CD14-positive monocyte (primary cell): ENCODE measurements at regions not wholly inside any gene's neighbourhood (a gene's known extent, or its start where the extent isn't known, plus 50 kb on each side); places are given as distances from the start of the nearest gene placed in this dataset.
"Not testable (repeated sequence)": the region's sequence is repeated elsewhere in the genome, so short reads cannot be mapped to it uniquely, and the experiment has no call there.

Experiments used
- DNase-seq, 3 donors: peaks; one replicate each; pipeline ENCODE4 v3.0.0-alpha.2; 2011 to 2022
- H2AFZ ChIP-seq: 2 replicates; pipeline ENCODE4 v1.6.0; 2012; ENCODE audit warnings: mild to moderate bottlenecking, low read depth, low read length, inconsistent platforms; ENCODE audit not compliant: insufficient read depth, poor library complexity, severe bottlenecking
- H3K27ac ChIP-seq, 2 donors: 1 replicate in 1 of 2; 2 replicates in 1 of 2; pipeline ENCODE4 v1.5.1; 2012 to 2013; ENCODE audit warnings: low read length in 2 of 2, control low read depth in 1 of 2, inconsistent platforms in 1 of 2, low read depth in 1 of 2, mild to moderate bottlenecking in 1 of 2
- H3K27me3 ChIP-seq, 2 donors: one replicate each; pipeline versions ENCODE4 v1.6.0 to v1.6.1; 2011 to 2013; ENCODE audit warnings: low read length in 2 of 2; ENCODE audit not compliant: control insufficient read depth in 2 of 2, insufficient read depth in 2 of 2
- H3K36me3 ChIP-seq, 2 donors: replicated peaks in 1 of 2; 1 replicate in 1 of 2; 2 replicates in 1 of 2; pipeline versions ENCODE4 v1.5.1 to v1.6.1; 2012 to 2013; ENCODE audit warnings: low read length in 2 of 2, control low read depth in 1 of 2, inconsistent platforms in 1 of 2, mild to moderate bottlenecking in 1 of 2; ENCODE audit not compliant: insufficient read depth in 2 of 2, control insufficient read depth in 1 of 2
- H3K4me1 ChIP-seq, 2 donors: 1 replicate in 1 of 2; 2 replicates in 1 of 2; pipeline versions ENCODE4 v1.5.1 to v1.6.1; 2012 to 2013; ENCODE audit warnings: low read length in 2 of 2, control low read depth in 1 of 2, inconsistent platforms in 1 of 2, mild to moderate bottlenecking in 1 of 2, moderate library complexity in 1 of 2; ENCODE audit not compliant: insufficient read depth in 2 of 2, control insufficient read depth in 1 of 2
- H3K4me2 ChIP-seq: replicated peaks from 2 replicates; pipeline ENCODE3; 2012; ENCODE audit warnings: low read length, moderate library complexity, mild to moderate bottlenecking; ENCODE audit not compliant: poor library complexity, severe bottlenecking; ENCODE audit errors: extremely low read depth
- H3K4me3 ChIP-seq, 3 experiments: fragments of 200-600 bp in 1 of 3; sonication (generic) in 1 of 3; replicated peaks in 1 of 3; 1 replicate in 2 of 3; 2 replicates in 1 of 3; pipeline ENCODE4 v1.5.1; 2011 to 2013; ENCODE audit warnings: low read length in 3 of 3, mild to moderate bottlenecking in 3 of 3, control low read depth in 2 of 3, low read depth in 2 of 3, inconsistent platforms in 1 of 3, moderate library complexity in 1 of 3
- H3K79me2 ChIP-seq: 2 replicates; pipeline ENCODE4 v1.6.0; 2012; ENCODE audit warnings: mild to moderate bottlenecking, control low read depth, inconsistent platforms, low read length, moderate library complexity; ENCODE audit not compliant: insufficient read depth
- H3K9ac ChIP-seq: 2 replicates; pipeline ENCODE4 v1.6.0; 2017; ENCODE audit warnings: low read length, mild to moderate bottlenecking; ENCODE audit not compliant: insufficient read depth, poor library complexity, severe bottlenecking
- H3K9me3 ChIP-seq, 2 donors: replicated peaks in 1 of 2; 1 replicate in 1 of 2; 2 replicates in 1 of 2; pipeline versions ENCODE4 v1.5.1 to v1.6.1; 2012 to 2013; ENCODE audit warnings: low read length in 2 of 2, control low read depth in 1 of 2; ENCODE audit not compliant: control insufficient read depth in 1 of 2, insufficient read depth in 1 of 2
- H4K20me1 ChIP-seq: 2 replicates; pipeline ENCODE4 v1.6.0; 2012; ENCODE audit warnings: mild to moderate bottlenecking, low read length, control low read depth, moderate library complexity; ENCODE audit not compliant: insufficient read depth
- H3K27ac Mint-ChIP-seq, 7 donors: one replicate each; pipeline ENCODE4 v1.8.0; 2020; ENCODE audit warnings: mild to moderate bottlenecking in 7 of 7, mixed read lengths in 7 of 7, moderate library complexity in 6 of 7, inconsistent platforms in 2 of 7
- H3K27me3 Mint-ChIP-seq, 3 donors: one replicate each; pipeline ENCODE4 v1.8.0; 2021 to 2022; ENCODE audit warnings: low read depth in 3 of 3, mild to moderate bottlenecking in 3 of 3, mixed read lengths in 3 of 3, moderate library complexity in 3 of 3, inconsistent platforms in 1 of 3
- H3K36me3 Mint-ChIP-seq, 2 donors: one replicate each; pipeline ENCODE4 v1.8.0; 2020; ENCODE audit warnings: mixed read lengths in 2 of 2, inconsistent platforms in 1 of 2, mild to moderate bottlenecking in 1 of 2
- H3K4me1 Mint-ChIP-seq: one replicate; pipeline ENCODE4 v1.8.0; 2020; ENCODE audit warnings: mild to moderate bottlenecking, mixed read lengths
- H3K4me3 Mint-ChIP-seq, 2 donors: one replicate each; pipeline ENCODE4 v1.8.0; 2020; ENCODE audit warnings: mild to moderate bottlenecking in 2 of 2, mixed read lengths in 2 of 2, moderate library complexity in 1 of 2
- H3K9me3 Mint-ChIP-seq, 7 donors: one replicate each; pipeline ENCODE4 v1.8.0; 2020 to 2022; ENCODE audit warnings: mixed read lengths in 7 of 7, mild to moderate bottlenecking in 6 of 7, moderate library complexity in 6 of 7, inconsistent platforms in 2 of 7
- WGBS: methylation state at CpG from one replicate; pipeline ENCODE4 v1.1.5; 2013; ENCODE audit warnings: missing lambda C conversion rate; ENCODE audit not compliant: insufficient coverage; 5-methylcytosine and 5-hydroxymethylcytosine counted together
- intact Hi-C, 2 donors: fragments of 100-400 bp; cut with micrococcal nuclease; formaldehyde crosslinking; loops; one replicate each; pipeline versions ENCODE4 v1.15.0 to v1.15.1; 2023
- TF ChIP-seq, protein P1 (sequence below): fragments of 200-600 bp; IDR thresholded peaks from one replicate; pipeline ENCODE4 v1.8.0; 2022; ENCODE audit warnings: antibody characterized with exemption, mild to moderate bottlenecking

DNA sequence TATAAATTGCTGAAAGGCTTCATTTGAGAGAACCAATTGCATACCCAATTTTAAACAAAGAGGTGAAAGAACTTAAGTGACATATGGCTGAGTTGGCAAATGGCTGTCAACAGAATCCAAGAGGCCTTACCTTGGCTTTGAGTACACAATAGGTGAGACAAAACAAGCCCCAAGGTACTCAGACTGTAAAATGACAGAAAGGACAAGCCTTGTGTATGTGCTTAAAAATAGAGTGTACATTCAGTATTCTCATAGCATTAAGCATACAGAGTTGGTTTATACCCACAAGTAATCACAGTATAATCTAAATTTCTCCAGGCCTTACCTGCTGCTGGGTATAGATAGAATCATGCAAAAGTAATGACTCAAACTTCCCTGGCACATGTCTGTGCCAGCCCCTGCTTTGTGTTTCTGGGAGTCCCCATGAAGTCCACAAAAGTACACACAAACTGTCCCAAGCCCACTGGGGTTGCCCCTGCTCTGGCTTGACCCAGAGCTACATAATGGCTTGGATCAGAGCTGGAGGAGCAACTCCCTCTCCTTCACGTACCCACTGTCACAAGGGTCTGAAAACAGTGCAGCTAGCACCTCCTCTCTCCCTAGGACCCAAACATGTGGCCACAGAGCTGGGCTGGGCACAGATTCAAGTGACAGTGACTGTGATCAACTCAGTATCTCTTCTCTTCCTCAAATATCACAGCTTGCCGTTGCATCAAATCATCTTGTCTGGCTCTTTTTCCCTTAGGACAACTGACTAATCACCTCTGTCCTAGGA lies 250.8 kb downstream of the ENC1 start:
- Histone ChIP-seq H2AFZ (no peak overlapping the region), H4K20me1 (no peaks in the 10 kb centered on the region), H3K4me3 (no peak overlapping the region), H3K36me3 (no peaks in the 10 kb centered on the region), H3K4me1 (no peaks in the 10 kb centered on the region), H3K27ac (no peak overlapping the region), H3K4me2 (no peak overlapping the region), H3K27me3 (no peaks in the 10 kb centered on the region), H3K9ac (no peak overlapping the region), H3K79me2 (no peaks in the 10 kb centered on the region), H3K9me3 (no peaks in the 10 kb centered on the region)
- Mint-ChIP-seq H3K27me3 (peaks cover 0 to 6% (median 2%) of the 10 kb centered on the region in 3 donors), H3K36me3 (no peaks in the 10 kb centered on the region), H3K4me1 (peaks cover 8% of the 10 kb centered on the region), H3K27ac (no peak overlapping the region), H3K4me3 (no peak overlapping the region), H3K9me3 (peaks cover 0 to 3% (median 0%) of the 10 kb centered on the region in 7 donors)
- TF ChIP-seq, protein P1, sequence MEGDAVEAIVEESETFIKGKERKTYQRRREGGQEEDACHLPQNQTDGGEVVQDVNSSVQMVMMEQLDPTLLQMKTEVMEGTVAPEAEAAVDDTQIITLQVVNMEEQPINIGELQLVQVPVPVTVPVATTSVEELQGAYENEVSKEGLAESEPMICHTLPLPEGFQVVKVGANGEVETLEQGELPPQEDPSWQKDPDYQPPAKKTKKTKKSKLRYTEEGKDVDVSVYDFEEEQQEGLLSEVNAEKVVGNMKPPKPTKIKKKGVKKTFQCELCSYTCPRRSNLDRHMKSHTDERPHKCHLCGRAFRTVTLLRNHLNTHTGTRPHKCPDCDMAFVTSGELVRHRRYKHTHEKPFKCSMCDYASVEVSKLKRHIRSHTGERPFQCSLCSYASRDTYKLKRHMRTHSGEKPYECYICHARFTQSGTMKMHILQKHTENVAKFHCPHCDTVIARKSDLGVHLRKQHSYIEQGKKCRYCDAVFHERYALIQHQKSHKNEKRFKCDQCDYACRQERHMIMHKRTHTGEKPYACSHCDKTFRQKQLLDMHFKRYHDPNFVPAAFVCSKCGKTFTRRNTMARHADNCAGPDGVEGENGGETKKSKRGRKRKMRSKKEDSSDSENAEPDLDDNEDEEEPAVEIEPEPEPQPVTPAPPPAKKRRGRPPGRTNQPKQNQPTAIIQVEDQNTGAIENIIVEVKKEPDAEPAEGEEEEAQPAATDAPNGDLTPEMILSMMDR, result no peak
- DNase-seq, result no peak
- 49% methylated on average over 2 of the region's 2 CpGs for WGBS
- intact Hi-C loops, result loop anchor here in 1 of 2 donors (10.0 kb wide), 1 partner anchor 265 kb away; no protein-coding TSS in a partner anchor

DNA sequence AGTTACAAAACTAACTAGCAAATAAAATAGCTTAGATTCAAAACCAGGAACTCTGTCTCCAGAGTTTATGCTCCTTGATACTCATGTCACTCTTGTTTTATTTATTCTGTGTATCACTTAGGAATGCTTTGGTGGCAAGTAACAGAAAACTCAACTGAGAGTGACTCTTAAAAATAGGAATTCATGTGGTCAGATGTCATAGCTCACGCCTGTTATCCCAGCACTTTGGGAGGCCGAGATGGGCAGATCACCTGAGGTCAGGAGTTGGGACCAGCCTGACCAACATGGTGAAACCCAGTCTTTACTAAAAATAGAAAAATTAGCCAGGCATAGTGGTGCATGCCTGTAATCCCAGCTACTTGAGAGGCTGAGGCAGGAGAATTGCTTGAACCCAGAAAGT lies 252.1 kb downstream of the ENC1 start:
- intact Hi-C loops, H3K4me2 ChIP-seq, H3K9ac ChIP-seq, H3K36me3 ChIP-seq, H3K4me3 Mint-ChIP-seq, H3K9me3 ChIP-seq, H4K20me1 ChIP-seq, H2AFZ ChIP-seq, H3K9me3 Mint-ChIP-seq, H3K27ac ChIP-seq, H3K27ac Mint-ChIP-seq, H3K4me3 ChIP-seq, H3K27me3 Mint-ChIP-seq, H3K4me1 Mint-ChIP-seq, H3K79me2 ChIP-seq, DNase-seq, H3K36me3 Mint-ChIP-seq, H3K4me1 ChIP-seq, H3K27me3 ChIP-seq: not testable (repeated sequence)
- WGBS, result 88% methylated on average over 2 of the region's 2 CpGs
